Caco-2 (cell line): ENCODE measurements at regions not wholly inside any gene's neighbourhood (a gene's known extent, or its start where the extent isn't known, plus 50 kb on each side); places are given as distances from the start of the nearest gene placed in this dataset.

Experiments used
- BruUV-seq: library from RNA; stranded (reverse); fragments of 400-500 nt; replicated peaks from 2 replicates; lab custom pipeline; 2021; lab: Mats Ljungman, UMichigan
- CTCF ChIA-PET: fragments of 300-600 bp; sonication (Branson Sonifier 250); formaldehyde crosslinking; loops from one replicate; lab custom pipeline; 2022; ENCODE audit warnings: antibody characterized with exemption; lab: Charles Lee
- POLR2A ChIA-PET: fragments of 300-600 bp; sonication (Branson Sonifier 250); formaldehyde crosslinking; loops from one replicate; lab custom pipeline; 2022; ENCODE audit warnings: antibody characterized with exemption; lab: Charles Lee
- DNase-seq, 2 experiments: peaks; one replicate each; pipeline versions ENCODE4 v3.0.0 to v3.0.0-alpha.2; 2020 to 2022
- H3K27me3 ChIP-seq: replicated peaks from 2 replicates; pipeline ENCODE4 v1.6.0; 2011; ENCODE audit warnings: low read length; ENCODE audit not compliant: control insufficient read depth, insufficient read depth
- H3K36me3 ChIP-seq: 2 replicates; pipeline ENCODE4 v1.5.1; 2011; ENCODE audit warnings: low read length; ENCODE audit not compliant: control insufficient read depth, insufficient read depth
- H3K4me1 ChIP-seq: fragments of 250-450 bp; sonication (Bioruptor Pico); 2 replicates; pipeline ENCODE4 v1.5.1; 2020; ENCODE audit warnings: mild to moderate bottlenecking
- H3K4me3 ChIP-seq: 2 replicates; pipeline ENCODE4 v1.5.1; 2011; ENCODE audit warnings: low read depth, mild to moderate bottlenecking, control low read depth, low read length
- H3K9me3 ChIP-seq: fragments of 250-450 bp; sonication (Bioruptor Pico); 2 replicates; pipeline ENCODE4 v1.5.1; 2020; ENCODE audit warnings: mild to moderate bottlenecking, moderate library complexity
- H3K27ac Mint-ChIP-seq: one replicate; pipeline ENCODE4 v1.8.0; 2022; ENCODE audit warnings: mixed read lengths; ENCODE audit not compliant: unreplicated experiment
- H3K27me3 Mint-ChIP-seq: one replicate; pipeline ENCODE4 v1.8.0; 2022; ENCODE audit warnings: mixed read lengths; ENCODE audit not compliant: insufficient read depth, unreplicated experiment
- H3K36me3 Mint-ChIP-seq: one replicate; pipeline ENCODE4 v1.8.0; 2022; ENCODE audit warnings: mild to moderate bottlenecking, mixed read lengths; ENCODE audit not compliant: insufficient read depth, unreplicated experiment
- H3K4me1 Mint-ChIP-seq: one replicate; pipeline ENCODE4 v1.8.0; 2022; ENCODE audit warnings: low read depth, mixed read lengths; ENCODE audit not compliant: unreplicated experiment
- H3K4me3 Mint-ChIP-seq: one replicate; pipeline ENCODE4 v1.8.0; 2022; ENCODE audit warnings: mild to moderate bottlenecking, moderate library complexity, mixed read lengths; ENCODE audit not compliant: unreplicated experiment
- H3K9me3 Mint-ChIP-seq: one replicate; pipeline ENCODE4 v1.8.0; 2022; ENCODE audit warnings: mixed read lengths; ENCODE audit not compliant: unreplicated experiment
- CTCF ChIP-seq, 2 experiments: fragments of 200-600 bp in 1 of 2; IDR thresholded peaks; 1 replicate in 1 of 2; 2 replicates in 1 of 2; pipeline versions ENCODE4 v1.5.1 to v1.8.0; 2011 to 2022; ENCODE audit warnings: antibody characterized with exemption in 1 of 2, control low read depth in 1 of 2, inconsistent platforms in 1 of 2, low read depth in 1 of 2, low read length in 1 of 2, mild to moderate bottlenecking in 1 of 2, moderate library complexity in 1 of 2; ENCODE audit not compliant: insufficient read depth in 1 of 2, severe bottlenecking in 1 of 2, unreplicated experiment in 1 of 2
- intact Hi-C: fragments of 100-400 bp; cut with micrococcal nuclease; formaldehyde crosslinking; loops from one replicate; pipeline ENCODE4 v1.10.0; 2022; ENCODE audit not compliant: unreplicated experiment

GRCh38 chr4:86441175-86441936, 81.5 kb upstream of the MAPK10 start:
- Histone ChIP-seq H3K4me3 (no peak overlapping the region), H3K9me3 (no peaks in the 10 kb centered on the region), H3K36me3 (no peaks in the 10 kb centered on the region), H3K27me3 (no peaks in the 10 kb centered on the region), H3K4me1 (no peaks in the 10 kb centered on the region)
- TF ChIP-seq CTCF (IDR thresholded peaks at IDR 0.05; ENCODE audit: insufficient read depth in 1 of 2, low read depth in 1 of 2, low read length in 1 of 2, severe bottlenecking in 1 of 2, unreplicated experiment in 1 of 2) = no peak
- no peak overlapping the region for H3K4me3 Mint-ChIP-seq
- DNase-seq = no peak
- POLR2A ChIA-PET = no interaction called here
- BruUV-seq = no TSS peak
- no peaks in the 10 kb centered on the region for H3K4me1 Mint-ChIP-seq
- no peak overlapping the region for H3K27ac Mint-ChIP-seq
- no peaks in the 10 kb centered on the region for H3K36me3 Mint-ChIP-seq
- H3K9me3 Mint-ChIP-seq = no peaks in the 10 kb centered on the region
- H3K27me3 Mint-ChIP-seq = peaks cover 9% of the 10 kb centered on the region
- CTCF ChIA-PET = no interaction called here
- intact Hi-C loops = no loop called here

- DNase-seq = no peak
- Histone ChIP-seq H3K9me3 (no peaks in the 10 kb centered on the region), H3K27me3 (no peaks in the 10 kb centered on the region), H3K4me1 (no peaks in the 10 kb centered on the region), H3K4me3 (no peak overlapping the region), H3K36me3 (no peaks in the 10 kb centered on the region)
- no TSS peak for BruUV-seq
- Mint-ChIP-seq H3K9me3 (no peaks in the 10 kb centered on the region), H3K27me3 (peaks cover 15% of the 10 kb centered on the region), H3K27ac (no peak overlapping the region), H3K36me3 (no peaks in the 10 kb centered on the region), H3K4me1 (no peaks in the 10 kb centered on the region), H3K4me3 (no peak overlapping the region)
- ChIA-PET POLR2A (no interaction called here), CTCF (no interaction called here)
- intact Hi-C loops = no loop called here
- no peak for TF ChIP-seq CTCF (IDR thresholded peaks at IDR 0.05; ENCODE audit: insufficient read depth in 1 of 2, low read depth in 1 of 2, low read length in 1 of 2, severe bottlenecking in 1 of 2, unreplicated experiment in 1 of 2)
Measured at GRCh38 chr4:86442881-86443280, 83.0 kb upstream of the MAPK10 start.

GRCh38 chr4:86443495-86443894, 83.6 kb upstream of the MAPK10 start:
- H3K27me3 ChIP-seq = no peaks in the 10 kb centered on the region
- POLR2A ChIA-PET = no interaction called here
- no peaks in the 10 kb centered on the region for H3K36me3 Mint-ChIP-seq
- no peak overlapping the region for H3K4me3 Mint-ChIP-seq
- CTCF ChIA-PET = no interaction called here
- no peaks in the 10 kb centered on the region for H3K36me3 ChIP-seq
- TF ChIP-seq CTCF (IDR thresholded peaks at IDR 0.05; ENCODE audit: insufficient read depth in 1 of 2, low read depth in 1 of 2, low read length in 1 of 2, severe bottlenecking in 1 of 2, unreplicated experiment in 1 of 2) = no peak
- no TSS peak for BruUV-seq
- no peak overlapping the region for H3K4me3 ChIP-seq
- H3K4me1 ChIP-seq = no peaks in the 10 kb centered on the region
- H3K27me3 Mint-ChIP-seq = peaks cover 15% of the 10 kb centered on the region
- no peaks in the 10 kb centered on the region for H3K4me1 Mint-ChIP-seq
- H3K9me3 Mint-ChIP-seq = no peaks in the 10 kb centered on the region
- intact Hi-C loops = no loop called here
- H3K9me3 ChIP-seq = no peaks in the 10 kb centered on the region
- DNase-seq = no peak
- H3K27ac Mint-ChIP-seq = no peak overlapping the region
